CD14-positive monocyte (primary cell): ENCODE measurements at regions not wholly inside any gene's neighbourhood (a gene's known extent, or its start where the extent isn't known, plus 50 kb on each side); places are given as distances from the start of the nearest gene placed in this dataset.

Experiments used
- DNase-seq, 3 donors: peaks; one replicate each; pipeline ENCODE4 v3.0.0-alpha.2; 2011 to 2022
- H2AFZ ChIP-seq: 2 replicates; pipeline ENCODE4 v1.6.0; 2012; ENCODE audit warnings: mild to moderate bottlenecking, low read depth, low read length, inconsistent platforms; ENCODE audit not compliant: insufficient read depth, poor library complexity, severe bottlenecking
- H3K27ac ChIP-seq, 2 donors: 1 replicate in 1 of 2; 2 replicates in 1 of 2; pipeline ENCODE4 v1.5.1; 2012 to 2013; ENCODE audit warnings: low read length in 2 of 2, control low read depth in 1 of 2, inconsistent platforms in 1 of 2, low read depth in 1 of 2, mild to moderate bottlenecking in 1 of 2
- H3K27me3 ChIP-seq, 2 donors: one replicate each; pipeline versions ENCODE4 v1.6.0 to v1.6.1; 2011 to 2013; ENCODE audit warnings: low read length in 2 of 2; ENCODE audit not compliant: control insufficient read depth in 2 of 2, insufficient read depth in 2 of 2
- H3K36me3 ChIP-seq, 2 donors: replicated peaks in 1 of 2; 1 replicate in 1 of 2; 2 replicates in 1 of 2; pipeline versions ENCODE4 v1.5.1 to v1.6.1; 2012 to 2013; ENCODE audit warnings: low read length in 2 of 2, control low read depth in 1 of 2, inconsistent platforms in 1 of 2, mild to moderate bottlenecking in 1 of 2; ENCODE audit not compliant: insufficient read depth in 2 of 2, control insufficient read depth in 1 of 2
- H3K4me1 ChIP-seq, 2 donors: 1 replicate in 1 of 2; 2 replicates in 1 of 2; pipeline versions ENCODE4 v1.5.1 to v1.6.1; 2012 to 2013; ENCODE audit warnings: low read length in 2 of 2, control low read depth in 1 of 2, inconsistent platforms in 1 of 2, mild to moderate bottlenecking in 1 of 2, moderate library complexity in 1 of 2; ENCODE audit not compliant: insufficient read depth in 2 of 2, control insufficient read depth in 1 of 2
- H3K4me2 ChIP-seq: replicated peaks from 2 replicates; pipeline ENCODE3; 2012; ENCODE audit warnings: low read length, moderate library complexity, mild to moderate bottlenecking; ENCODE audit not compliant: poor library complexity, severe bottlenecking; ENCODE audit errors: extremely low read depth
- H3K4me3 ChIP-seq, 3 experiments: fragments of 200-600 bp in 1 of 3; sonication (generic) in 1 of 3; replicated peaks in 1 of 3; 1 replicate in 2 of 3; 2 replicates in 1 of 3; pipeline ENCODE4 v1.5.1; 2011 to 2013; ENCODE audit warnings: low read length in 3 of 3, mild to moderate bottlenecking in 3 of 3, control low read depth in 2 of 3, low read depth in 2 of 3, inconsistent platforms in 1 of 3, moderate library complexity in 1 of 3
- H3K79me2 ChIP-seq: 2 replicates; pipeline ENCODE4 v1.6.0; 2012; ENCODE audit warnings: mild to moderate bottlenecking, control low read depth, inconsistent platforms, low read length, moderate library complexity; ENCODE audit not compliant: insufficient read depth
- H3K9ac ChIP-seq: 2 replicates; pipeline ENCODE4 v1.6.0; 2017; ENCODE audit warnings: low read length, mild to moderate bottlenecking; ENCODE audit not compliant: insufficient read depth, poor library complexity, severe bottlenecking
- H3K9me3 ChIP-seq, 2 donors: replicated peaks in 1 of 2; 1 replicate in 1 of 2; 2 replicates in 1 of 2; pipeline versions ENCODE4 v1.5.1 to v1.6.1; 2012 to 2013; ENCODE audit warnings: low read length in 2 of 2, control low read depth in 1 of 2; ENCODE audit not compliant: control insufficient read depth in 1 of 2, insufficient read depth in 1 of 2
- H4K20me1 ChIP-seq: 2 replicates; pipeline ENCODE4 v1.6.0; 2012; ENCODE audit warnings: mild to moderate bottlenecking, low read length, control low read depth, moderate library complexity; ENCODE audit not compliant: insufficient read depth
- H3K27ac Mint-ChIP-seq, 7 donors: one replicate each; pipeline ENCODE4 v1.8.0; 2020; ENCODE audit warnings: mild to moderate bottlenecking in 7 of 7, mixed read lengths in 7 of 7, moderate library complexity in 6 of 7, inconsistent platforms in 2 of 7
- H3K27me3 Mint-ChIP-seq, 3 donors: one replicate each; pipeline ENCODE4 v1.8.0; 2021 to 2022; ENCODE audit warnings: low read depth in 3 of 3, mild to moderate bottlenecking in 3 of 3, mixed read lengths in 3 of 3, moderate library complexity in 3 of 3, inconsistent platforms in 1 of 3
- H3K36me3 Mint-ChIP-seq, 2 donors: one replicate each; pipeline ENCODE4 v1.8.0; 2020; ENCODE audit warnings: mixed read lengths in 2 of 2, inconsistent platforms in 1 of 2, mild to moderate bottlenecking in 1 of 2
- H3K4me1 Mint-ChIP-seq: one replicate; pipeline ENCODE4 v1.8.0; 2020; ENCODE audit warnings: mild to moderate bottlenecking, mixed read lengths
- H3K4me3 Mint-ChIP-seq, 2 donors: one replicate each; pipeline ENCODE4 v1.8.0; 2020; ENCODE audit warnings: mild to moderate bottlenecking in 2 of 2, mixed read lengths in 2 of 2, moderate library complexity in 1 of 2
- H3K9me3 Mint-ChIP-seq, 7 donors: one replicate each; pipeline ENCODE4 v1.8.0; 2020 to 2022; ENCODE audit warnings: mixed read lengths in 7 of 7, mild to moderate bottlenecking in 6 of 7, moderate library complexity in 6 of 7, inconsistent platforms in 2 of 7
- WGBS: methylation state at CpG from one replicate; pipeline ENCODE4 v1.1.5; 2013; ENCODE audit warnings: missing lambda C conversion rate; ENCODE audit not compliant: insufficient coverage; 5-methylcytosine and 5-hydroxymethylcytosine counted together
- intact Hi-C, 2 donors: fragments of 100-400 bp; cut with micrococcal nuclease; formaldehyde crosslinking; loops; one replicate each; pipeline versions ENCODE4 v1.15.0 to v1.15.1; 2023
- TF ChIP-seq, protein P1 (sequence below): fragments of 200-600 bp; IDR thresholded peaks from one replicate; pipeline ENCODE4 v1.8.0; 2022; ENCODE audit warnings: antibody characterized with exemption, mild to moderate bottlenecking

DNA sequence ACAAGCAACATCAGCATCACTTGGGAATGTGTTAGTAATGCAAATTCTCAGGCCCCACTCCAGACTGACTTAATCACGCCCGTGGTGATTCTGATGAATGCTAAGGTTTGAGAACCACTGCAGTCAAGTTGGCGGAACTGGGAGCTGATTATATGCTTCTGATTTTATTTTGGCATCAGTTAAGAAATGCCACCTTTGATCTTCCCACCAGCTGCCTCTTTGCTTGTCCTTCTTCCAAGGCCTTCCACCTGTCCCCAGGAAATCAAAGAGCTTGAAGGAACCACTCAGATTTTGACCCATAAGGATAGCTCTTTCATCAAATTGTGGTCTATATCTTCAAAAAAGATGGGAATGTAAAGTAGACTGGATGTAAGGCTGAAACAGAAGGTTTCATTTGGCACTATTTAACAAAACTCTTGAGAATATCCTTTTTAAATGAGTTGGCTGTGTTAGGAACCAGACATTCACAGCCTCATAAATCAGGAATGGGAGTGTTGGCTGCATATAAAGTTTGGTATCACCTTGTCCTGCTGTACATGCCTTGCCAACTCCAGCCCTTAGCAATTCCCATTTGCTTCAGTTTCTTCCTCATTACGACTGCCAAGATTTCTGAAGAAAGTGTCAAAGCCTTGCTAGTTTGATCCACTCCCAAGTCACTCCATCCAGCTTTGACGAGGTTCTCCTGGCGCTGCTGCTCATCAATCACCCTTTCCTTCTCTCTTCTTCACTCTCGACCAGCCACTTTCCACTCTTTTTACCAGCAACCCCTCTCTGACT, 125.8 kb upstream of the NPHP3 start:
- H3K36me3 ChIP-seq: no peaks in the 10 kb centered on the region
- H3K27ac Mint-ChIP-seq: no peak overlapping the region

DNA sequence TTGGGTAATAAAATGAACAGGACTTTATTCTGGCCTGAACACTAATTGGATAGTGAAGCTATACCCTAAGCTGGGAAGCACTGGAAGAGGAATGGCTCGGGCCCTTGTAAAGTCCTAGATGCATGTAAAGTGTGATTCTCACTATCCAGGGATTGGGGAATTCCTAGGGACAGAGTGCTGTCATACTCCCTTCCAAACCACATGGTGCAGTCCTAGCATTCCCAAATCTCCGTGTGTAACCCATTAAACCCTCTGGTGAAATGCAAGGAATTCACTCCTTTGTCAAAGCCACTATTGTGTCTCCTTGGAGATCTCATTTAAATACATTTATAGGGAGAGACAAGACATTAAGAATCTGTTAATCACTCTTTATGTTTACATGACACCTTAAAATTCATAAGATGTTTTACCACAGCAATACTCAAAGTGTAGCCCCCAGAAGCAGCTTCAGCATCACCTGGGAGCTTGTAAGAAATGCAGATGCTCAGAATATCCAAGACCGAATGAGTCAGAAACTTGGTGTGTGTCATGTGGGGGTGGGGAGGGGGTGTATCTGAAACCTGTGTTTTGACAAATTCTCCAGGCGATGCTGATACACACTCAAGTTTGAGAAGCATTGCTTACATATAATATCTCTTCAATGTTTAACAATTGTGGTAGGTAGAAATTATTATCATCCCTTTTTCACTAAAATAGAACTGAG, 121.8 kb upstream of the NPHP3 start:
- no peaks in the 10 kb centered on the region for H3K79me2 ChIP-seq

More for the DNA sequence above, 125.8 kb upstream of the NPHP3 start:
- Histone ChIP-seq H3K4me2 (no peak overlapping the region), H3K9ac (no peak overlapping the region), H4K20me1 (no peaks in the 10 kb centered on the region), H3K4me1 (no peaks in the 10 kb centered on the region), H3K79me2 (no peaks in the 10 kb centered on the region), H3K27ac (no peak overlapping the region), H3K27me3 (no peaks in the 10 kb centered on the region), H3K4me3 (no peak overlapping the region), H3K9me3 (no peaks in the 10 kb centered on the region), H2AFZ (no peak overlapping the region)
- no peaks in the 10 kb centered on the region for H3K4me1 Mint-ChIP-seq
- TF ChIP-seq, protein P1, sequence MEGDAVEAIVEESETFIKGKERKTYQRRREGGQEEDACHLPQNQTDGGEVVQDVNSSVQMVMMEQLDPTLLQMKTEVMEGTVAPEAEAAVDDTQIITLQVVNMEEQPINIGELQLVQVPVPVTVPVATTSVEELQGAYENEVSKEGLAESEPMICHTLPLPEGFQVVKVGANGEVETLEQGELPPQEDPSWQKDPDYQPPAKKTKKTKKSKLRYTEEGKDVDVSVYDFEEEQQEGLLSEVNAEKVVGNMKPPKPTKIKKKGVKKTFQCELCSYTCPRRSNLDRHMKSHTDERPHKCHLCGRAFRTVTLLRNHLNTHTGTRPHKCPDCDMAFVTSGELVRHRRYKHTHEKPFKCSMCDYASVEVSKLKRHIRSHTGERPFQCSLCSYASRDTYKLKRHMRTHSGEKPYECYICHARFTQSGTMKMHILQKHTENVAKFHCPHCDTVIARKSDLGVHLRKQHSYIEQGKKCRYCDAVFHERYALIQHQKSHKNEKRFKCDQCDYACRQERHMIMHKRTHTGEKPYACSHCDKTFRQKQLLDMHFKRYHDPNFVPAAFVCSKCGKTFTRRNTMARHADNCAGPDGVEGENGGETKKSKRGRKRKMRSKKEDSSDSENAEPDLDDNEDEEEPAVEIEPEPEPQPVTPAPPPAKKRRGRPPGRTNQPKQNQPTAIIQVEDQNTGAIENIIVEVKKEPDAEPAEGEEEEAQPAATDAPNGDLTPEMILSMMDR: no peak
- H3K4me3 Mint-ChIP-seq: no peak overlapping the region
- 92% methylated on average over 4 of the region's 7 CpGs for WGBS
- peaks cover 0 to 2% (median 1%) of the 10 kb centered on the region in 3 donors for H3K27me3 Mint-ChIP-seq
- H3K36me3 Mint-ChIP-seq: no peaks in the 10 kb centered on the region
- intact Hi-C loops: no loop called here
- DNase-seq: no peak
- peaks cover 0 to 5% (median 3%) of the 10 kb centered on the region in 7 donors for H3K9me3 Mint-ChIP-seq

More for the DNA sequence above, 121.8 kb upstream of the NPHP3 start:
- TF ChIP-seq, protein P1: no peak
- H3K9me3 ChIP-seq: no peaks in the 10 kb centered on the region
- no peak overlapping the region for H3K27ac ChIP-seq
- Mint-ChIP-seq H3K27ac (no peak overlapping the region), H3K36me3 (no peaks in the 10 kb centered on the region), H3K9me3 (peaks cover 0 to 6% (median 0%) of the 10 kb centered on the region in 7 donors), H3K27me3 (peaks cover 2 to 3% (median 2%) of the 10 kb centered on the region in 3 donors), H3K4me3 (no peak overlapping the region), H3K4me1 (no peaks in the 10 kb centered on the region)
- H4K20me1 ChIP-seq: no peaks in the 10 kb centered on the region
- no peak overlapping the region for H3K9ac ChIP-seq
- no peak overlapping the region for H3K4me3 ChIP-seq
- H3K4me1 ChIP-seq: no peaks in the 10 kb centered on the region
- no peaks in the 10 kb centered on the region for H3K27me3 ChIP-seq
- intact Hi-C loops: no loop called here
- no peak overlapping the region for H3K4me2 ChIP-seq
- H2AFZ ChIP-seq: no peak overlapping the region
- no peak for DNase-seq
- WGBS: no CpG with 5 or more reads among the region's 4 CpGs
- no peaks in the 10 kb centered on the region for H3K36me3 ChIP-seq
